HG03439 (cell line): ENCODE measurements at regions not wholly inside any gene's neighbourhood (a gene's known extent, or its start where the extent isn't known, plus 50 kb on each side); places are given as distances from the start of the nearest gene placed in this dataset.
"Not testable (repeated sequence)": the region's sequence is repeated elsewhere in the genome, so short reads cannot be mapped to it uniquely, and the experiment has no call there.

Experiments used
- ATAC-seq: cut with Tn5 transposase; IDR thresholded peaks from one replicate; pipeline ENCODE4 v1.9.1; 2021; ENCODE audit warnings: mild to moderate bottlenecking, moderate library complexity; ENCODE audit not compliant: unreplicated experiment

DNA sequence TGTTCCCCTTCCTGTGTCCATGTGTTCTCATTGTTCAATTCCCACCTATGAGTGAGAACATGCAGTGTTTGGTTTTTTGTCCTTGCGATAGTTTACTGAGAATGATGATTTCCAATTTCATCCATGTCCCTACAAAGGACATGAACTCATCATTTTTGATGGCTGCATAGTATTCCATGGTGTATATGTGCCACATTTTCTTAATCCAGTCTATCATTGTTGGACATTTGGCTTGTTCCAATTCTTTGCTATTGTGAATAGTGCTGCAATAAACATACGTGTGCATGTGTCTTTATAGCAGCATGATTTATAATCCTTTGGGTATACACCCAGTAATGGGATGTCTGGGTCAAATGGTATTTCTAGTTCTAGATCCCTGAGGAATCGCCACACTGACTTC is 712.5 kb upstream of the ADGRB3 start:
- not testable (repeated sequence) for ATAC-seq

DNA sequence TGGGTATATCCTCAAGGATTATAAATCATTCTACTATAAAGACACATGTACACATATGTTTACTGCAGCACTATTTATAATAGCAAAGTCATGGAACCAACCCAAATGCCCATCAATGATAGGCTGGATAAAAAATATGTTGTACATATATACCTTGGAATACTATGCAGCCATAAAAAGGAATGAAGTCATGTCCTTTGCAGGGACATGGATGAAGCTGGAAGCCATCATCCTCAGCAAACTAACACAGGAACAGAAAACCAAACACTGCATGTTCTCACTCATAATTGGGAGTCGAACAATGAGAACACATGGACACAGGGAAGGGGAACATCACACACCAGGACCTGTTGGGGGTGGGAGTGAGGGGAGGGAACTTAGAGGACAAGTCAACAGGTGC is 715.0 kb upstream of the ADGRB3 start:
- not testable (repeated sequence) for ATAC-seq

- ATAC-seq = no peak
These were observed 718.7 kb upstream of the ADGRB3 start for GRCh38 chr6:67916399-67916798.

- no peak for ATAC-seq
These were observed 720.7 kb upstream of the ADGRB3 start for GRCh38 chr6:67914419-67914818.

DNA sequence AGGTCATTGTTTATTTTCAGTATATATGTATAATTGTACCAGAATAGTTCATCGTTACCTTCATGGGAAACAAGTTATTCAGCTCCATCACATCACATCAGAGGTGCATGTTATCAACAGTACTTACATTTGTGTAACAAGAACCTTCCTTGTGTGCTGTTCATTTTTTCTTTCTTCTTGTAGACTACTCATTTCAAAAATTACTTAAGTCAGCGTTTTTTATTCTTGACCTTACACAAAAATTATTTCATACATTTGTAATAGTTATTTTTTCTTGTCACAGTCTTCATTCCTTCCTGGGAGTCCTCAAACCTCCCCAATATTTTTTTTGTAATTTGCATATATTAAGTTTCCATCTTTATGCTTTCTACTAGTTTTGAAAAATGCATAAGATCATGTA is 725.7 kb upstream of the ADGRB3 start:
- ATAC-seq = no peak

DNA sequence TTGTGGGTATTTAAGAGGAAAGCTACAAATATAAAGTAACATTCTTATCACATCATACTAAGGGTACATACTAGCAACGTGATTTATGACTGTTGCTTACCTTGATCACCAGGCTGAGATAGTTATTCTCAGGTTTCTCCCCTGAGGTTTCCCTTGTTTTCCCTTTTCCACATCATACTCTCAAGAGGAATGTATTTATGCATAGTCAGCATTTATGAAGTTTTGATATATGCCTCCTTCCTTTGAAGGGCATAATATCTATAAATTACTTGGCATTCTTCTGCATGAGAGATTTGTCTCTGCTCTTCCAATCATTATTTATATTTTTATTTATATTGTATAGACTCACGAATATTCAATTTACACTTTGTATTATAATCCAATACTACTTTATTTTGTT is 726.7 kb upstream of the ADGRB3 start:
- ATAC-seq = no peak

GRCh38 chr6:67904735-67905134 is 730.3 kb upstream of the ADGRB3 start:
- not testable (repeated sequence) for ATAC-seq

DNA sequence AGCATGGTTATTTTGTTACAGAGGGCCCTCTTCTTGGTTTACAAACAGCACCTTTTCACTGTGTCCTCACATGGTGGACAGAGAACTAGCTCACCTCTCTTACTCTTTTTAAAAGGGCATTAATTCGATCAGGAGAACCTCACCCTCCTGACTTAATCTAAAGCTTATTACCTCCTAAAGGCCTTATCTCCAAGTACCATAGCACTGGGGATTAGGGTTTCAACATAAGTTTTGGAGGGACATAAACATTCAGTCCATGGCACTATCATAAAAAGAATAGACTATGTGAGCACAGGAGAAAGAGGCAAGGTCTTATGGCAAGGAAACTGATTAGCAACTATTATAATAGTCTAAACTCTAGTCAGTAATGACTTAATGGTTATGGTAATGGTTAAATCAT is 736.2 kb upstream of the ADGRB3 start:
- no peak for ATAC-seq

GRCh38 chr6:67897998-67898607 is 737.0 kb upstream of the ADGRB3 start:
- no peak for ATAC-seq

DNA sequence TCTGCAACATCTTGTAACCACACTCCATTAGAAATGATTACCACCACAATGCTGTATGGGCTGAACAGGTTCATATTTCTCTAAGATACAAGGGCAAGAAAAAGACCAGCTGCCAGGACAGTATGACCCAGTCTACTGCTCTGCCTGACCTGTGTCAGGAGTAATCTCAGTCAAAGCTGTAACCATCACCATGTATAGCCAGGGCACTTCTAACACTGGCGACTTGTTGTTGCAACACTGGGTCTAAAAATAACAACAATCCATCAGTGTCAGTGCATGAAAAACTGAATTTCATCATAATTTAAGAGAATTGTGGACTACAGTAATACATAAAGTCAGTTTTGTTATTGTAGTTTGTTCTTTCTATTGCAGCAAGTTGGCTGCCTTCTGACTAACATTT is 738.6 kb upstream of the ADGRB3 start:
- no peak for ATAC-seq

DNA sequence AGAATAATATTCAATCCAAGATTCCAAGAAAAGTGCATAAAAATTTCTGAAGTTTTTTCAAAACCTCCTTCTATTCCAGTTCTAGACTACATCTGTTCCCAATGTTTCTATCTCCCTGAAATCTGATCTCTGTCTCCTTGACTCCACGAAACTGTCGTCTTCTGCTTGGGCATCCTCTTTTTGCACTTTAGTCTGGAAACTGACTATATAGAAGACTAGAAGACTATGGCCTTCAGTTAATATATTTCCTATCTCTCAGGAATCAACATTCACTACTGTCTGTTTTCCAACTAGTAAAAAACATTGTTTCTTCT is 745.4 kb upstream of the ADGRB3 start:
- ATAC-seq = no peak

DNA sequence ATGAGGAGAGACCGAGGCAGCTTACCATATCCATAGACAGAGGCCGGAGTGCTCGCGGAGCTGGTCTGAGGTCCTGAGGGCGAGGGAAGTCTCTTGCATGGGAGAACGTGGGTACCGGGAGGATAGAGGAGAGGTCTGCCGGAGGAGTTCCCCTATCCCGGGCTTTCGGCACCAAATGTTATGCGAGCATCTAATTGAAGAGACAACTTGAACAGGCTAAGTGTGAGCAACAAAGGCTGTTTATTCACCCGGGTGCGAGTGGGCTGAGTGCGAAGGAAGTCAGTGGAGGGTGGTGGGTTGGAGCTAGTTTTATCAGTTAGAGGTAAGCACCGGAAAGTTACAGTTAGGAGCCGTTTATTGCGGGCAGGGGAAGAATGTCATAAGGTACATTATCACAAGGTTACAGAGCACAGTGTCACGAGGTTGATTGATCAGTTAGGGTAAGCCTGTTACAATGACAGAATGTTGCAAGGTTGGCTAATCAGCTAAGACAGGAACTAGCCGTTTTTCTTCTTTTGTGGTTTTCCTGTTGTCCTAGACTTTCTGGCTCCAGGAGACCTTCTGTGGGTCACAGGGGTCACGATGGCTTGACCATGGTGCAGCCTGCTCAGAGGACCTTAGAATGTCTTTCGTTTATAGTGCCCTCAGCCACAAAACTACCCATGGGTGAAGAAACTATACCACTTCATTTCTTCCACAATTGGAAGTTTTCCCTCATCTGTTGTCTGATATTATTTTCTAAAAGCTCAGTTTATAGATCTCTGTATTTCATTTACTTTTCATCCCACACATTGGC is 746.0 kb upstream of the ADGRB3 start:
- ATAC-seq = no peak

- no peak for ATAC-seq
These were observed 746.6 kb upstream of the ADGRB3 start for GRCh38 chr6:67888546-67888885.

DNA sequence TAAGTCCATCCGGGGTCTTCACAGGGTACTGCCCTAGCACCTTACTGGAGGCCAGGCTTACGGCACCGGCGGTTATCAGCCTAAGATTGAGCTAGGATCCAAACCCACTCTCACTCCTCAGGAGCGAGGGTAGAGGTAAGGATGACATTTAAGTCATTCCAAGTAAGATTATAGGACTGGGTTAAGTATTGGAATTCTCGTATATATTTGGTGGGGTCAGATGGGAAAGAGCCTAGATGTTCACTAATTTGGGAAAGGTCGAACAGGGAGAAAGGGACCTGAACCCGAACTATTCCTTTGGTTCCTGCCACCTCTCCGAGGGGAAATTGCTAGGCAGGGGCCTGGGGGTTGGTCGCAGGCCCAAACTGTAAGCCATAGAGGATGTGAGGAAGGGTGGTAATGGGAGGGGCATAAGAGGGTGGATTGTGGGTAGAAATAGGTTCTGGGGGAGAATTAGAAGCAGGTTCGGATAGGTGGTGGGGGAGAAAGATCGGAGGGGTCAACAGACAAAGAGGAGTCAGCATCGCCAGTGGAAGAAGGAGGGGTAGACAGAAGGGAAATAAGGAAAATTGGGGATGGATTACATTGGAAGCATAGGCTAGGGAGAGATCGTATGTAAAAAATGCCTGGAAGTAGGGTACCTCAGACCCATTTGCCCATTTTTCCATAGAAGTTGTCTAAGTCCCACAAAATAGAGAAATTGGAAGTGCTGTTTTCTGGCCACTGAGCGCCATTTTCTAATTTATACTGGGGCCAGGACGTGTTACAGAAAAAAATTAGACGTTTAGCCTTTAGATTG is 747.1 kb upstream of the ADGRB3 start:
- ATAC-seq = no peak

DNA sequence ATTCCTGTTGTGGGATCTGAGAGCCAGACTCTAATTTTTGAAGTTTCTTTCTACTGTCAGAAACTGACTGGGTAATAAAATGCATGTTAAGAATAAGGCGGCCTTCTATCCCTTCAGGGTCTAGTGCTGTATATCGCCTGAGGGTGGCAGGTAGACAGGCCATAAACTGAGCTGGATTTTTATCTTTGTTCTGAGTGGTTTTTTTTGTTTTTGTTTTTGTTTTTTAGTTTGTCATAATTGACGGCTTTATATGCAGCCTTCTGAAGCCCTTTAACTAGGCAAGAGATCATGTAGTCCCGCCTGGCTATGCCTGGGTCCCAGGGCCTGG is 747.7 kb upstream of the ADGRB3 start:
- no peak for ATAC-seq

GRCh38 chr6:67886840-67887292 is 748.2 kb upstream of the ADGRB3 start:
- no peak for ATAC-seq

DNA sequence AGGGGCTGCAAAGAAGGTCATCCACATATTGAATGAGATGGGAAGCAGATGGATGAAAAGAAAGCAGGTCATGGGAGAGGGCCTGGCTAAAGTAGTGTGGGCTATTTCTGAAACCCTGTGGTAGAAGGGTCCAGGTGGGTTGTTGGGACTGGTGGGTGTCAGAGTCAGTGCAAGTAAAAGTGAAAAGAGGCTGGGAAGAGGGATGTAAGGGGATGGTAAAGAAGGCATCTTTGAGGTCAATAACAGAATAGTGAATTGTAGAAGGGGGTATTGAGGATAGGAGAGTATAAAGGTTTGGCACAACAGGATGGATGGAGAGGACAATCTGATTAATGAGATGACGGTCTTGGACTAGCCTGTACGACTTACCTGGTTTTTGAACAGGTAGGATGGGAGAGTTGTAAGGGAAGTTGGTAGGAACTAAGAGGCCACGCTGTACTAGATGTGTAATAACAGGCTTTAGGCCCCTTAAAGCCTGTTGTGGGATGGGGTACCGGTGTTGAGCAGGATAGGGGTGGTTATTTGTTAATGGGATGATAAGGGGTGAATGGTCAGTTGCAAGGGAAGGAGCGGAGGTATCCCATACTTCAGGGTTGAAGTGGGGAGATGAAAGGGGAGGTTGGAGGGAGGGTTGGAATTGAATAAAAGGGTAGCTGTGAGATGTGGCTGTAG is 748.9 kb upstream of the ADGRB3 start:
- no peak for ATAC-seq

- ATAC-seq = no peak
These were observed 749.7 kb upstream of the ADGRB3 start for GRCh38 chr6:67885081-67886033.

DNA sequence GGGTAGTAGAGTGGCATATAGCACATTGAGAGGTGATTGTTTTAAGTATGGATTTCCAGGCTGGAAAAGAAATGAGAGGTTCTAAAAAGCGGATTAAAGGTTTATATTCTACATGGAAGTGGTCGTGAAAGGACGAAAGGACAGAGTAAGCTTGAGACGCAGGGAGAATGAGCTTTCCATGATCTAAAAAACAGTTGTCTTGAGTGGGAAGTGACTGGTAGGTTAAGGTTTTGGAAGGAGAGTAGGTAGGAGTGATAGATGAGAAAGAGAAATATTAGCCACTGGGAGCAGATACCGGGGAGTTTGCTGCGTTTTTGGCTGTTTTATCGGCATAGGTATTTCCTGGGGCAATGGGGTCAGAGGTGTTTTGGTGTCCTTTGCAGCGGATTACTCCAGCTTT is 750.6 kb upstream of the ADGRB3 start:
- no peak for ATAC-seq

GRCh38 chr6:67883500-67884366 is 751.3 kb upstream of the ADGRB3 start:
- no peak for ATAC-seq
